ENCODE measurements at regions not wholly inside any gene's neighbourhood (a gene's known extent, or its start where the extent isn't known, plus 50 kb on each side); places are given as distances from the start of the nearest gene placed in this dataset.

- TF ChIP-seq, protein P1, sequence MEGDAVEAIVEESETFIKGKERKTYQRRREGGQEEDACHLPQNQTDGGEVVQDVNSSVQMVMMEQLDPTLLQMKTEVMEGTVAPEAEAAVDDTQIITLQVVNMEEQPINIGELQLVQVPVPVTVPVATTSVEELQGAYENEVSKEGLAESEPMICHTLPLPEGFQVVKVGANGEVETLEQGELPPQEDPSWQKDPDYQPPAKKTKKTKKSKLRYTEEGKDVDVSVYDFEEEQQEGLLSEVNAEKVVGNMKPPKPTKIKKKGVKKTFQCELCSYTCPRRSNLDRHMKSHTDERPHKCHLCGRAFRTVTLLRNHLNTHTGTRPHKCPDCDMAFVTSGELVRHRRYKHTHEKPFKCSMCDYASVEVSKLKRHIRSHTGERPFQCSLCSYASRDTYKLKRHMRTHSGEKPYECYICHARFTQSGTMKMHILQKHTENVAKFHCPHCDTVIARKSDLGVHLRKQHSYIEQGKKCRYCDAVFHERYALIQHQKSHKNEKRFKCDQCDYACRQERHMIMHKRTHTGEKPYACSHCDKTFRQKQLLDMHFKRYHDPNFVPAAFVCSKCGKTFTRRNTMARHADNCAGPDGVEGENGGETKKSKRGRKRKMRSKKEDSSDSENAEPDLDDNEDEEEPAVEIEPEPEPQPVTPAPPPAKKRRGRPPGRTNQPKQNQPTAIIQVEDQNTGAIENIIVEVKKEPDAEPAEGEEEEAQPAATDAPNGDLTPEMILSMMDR (IDR thresholded peaks at IDR 0.05 in 4 of 5, conservative IDR thresholded peaks at IDR 0.05 in 1 of 5), result no peak
- no peak for TF ChIP-seq POLR2A (IDR thresholded peaks at IDR 0.05)
Observed at GRCh38 chr4:3861720-3862639, 95.8 kb downstream of the ADRA2C start.

Measured in gastrocnemius medialis (tissue), 4 donors.